ENCODE measurements at regions not wholly inside any gene's neighbourhood (a gene's known extent, or its start where the extent isn't known, plus 50 kb on each side); places are given as distances from the start of the nearest gene placed in this dataset.

GRCh38 chr2:103960951-103961350 is 893.0 kb upstream of the POU3F3 start:
- H3K27ac ChIP-seq (ENCODE audit: low read length) = no peak overlapping the region
- no peak overlapping the region for H3K4me2 ChIP-seq (ENCODE audit: insufficient read depth, low read length)
- H4K20me1 ChIP-seq (ENCODE audit: insufficient read depth, low read length) = no peaks in the 10 kb centered on the region
- H3K9me3 ChIP-seq (ENCODE audit: insufficient read depth, low read length, severe bottlenecking) = no peaks in the 10 kb centered on the region
- no peak for ATAC-seq (ENCODE audit: insufficient read depth, low read depth)
- no peak for TF ChIP-seq EZH2 (IDR thresholded peaks at IDR 0.05; ENCODE audit: borderline replicate concordance, low read depth, low read length, severe bottlenecking)
- TF ChIP-seq CTCF (IDR thresholded peaks at IDR 0.05; ENCODE audit: borderline replicate concordance, extremely low read depth, low read length, poor library complexity, severe bottlenecking) = no peak
- no peak for DNase-seq
- no peak overlapping the region for H3K9ac ChIP-seq (ENCODE audit: low read depth, low read length)
- no peak overlapping the region for H2AFZ ChIP-seq (ENCODE audit: low read depth, low read length)
- no peaks in the 10 kb centered on the region for H3K4me1 ChIP-seq (ENCODE audit: insufficient read depth, low read length)
- H3K36me3 ChIP-seq (ENCODE audit: insufficient read depth, low read length) = no peaks in the 10 kb centered on the region
- no peaks in the 10 kb centered on the region for H3K27me3 ChIP-seq (ENCODE audit: insufficient read depth, low read length, poor library complexity)
- H3K79me2 ChIP-seq (ENCODE audit: insufficient read depth, low read length) = no peaks in the 10 kb centered on the region
- H3K4me3 ChIP-seq (ENCODE audit: low read depth in 1 of 2, low read length in 2 of 2) = no peak overlapping the region

GRCh38 chr2:103961862-103962261 is 892.1 kb upstream of the POU3F3 start:
- no peak for TF ChIP-seq CTCF (IDR thresholded peaks at IDR 0.05; ENCODE audit: borderline replicate concordance, extremely low read depth, low read length, poor library complexity, severe bottlenecking)
- no peak for TF ChIP-seq EZH2 (IDR thresholded peaks at IDR 0.05; ENCODE audit: borderline replicate concordance, low read depth, low read length, severe bottlenecking)
- no peaks in the 10 kb centered on the region for H3K27me3 ChIP-seq (ENCODE audit: insufficient read depth, low read length, poor library complexity)
- H3K4me3 ChIP-seq (ENCODE audit: low read depth in 1 of 2, low read length in 2 of 2) = no peak overlapping the region
- H2AFZ ChIP-seq (ENCODE audit: low read depth, low read length) = no peak overlapping the region
- H3K4me1 ChIP-seq (ENCODE audit: insufficient read depth, low read length) = no peaks in the 10 kb centered on the region
- ATAC-seq (ENCODE audit: insufficient read depth, low read depth) (no peak), DNase-seq (no peak)
- H4K20me1 ChIP-seq (ENCODE audit: insufficient read depth, low read length) = no peaks in the 10 kb centered on the region
- H3K79me2 ChIP-seq (ENCODE audit: insufficient read depth, low read length) = no peaks in the 10 kb centered on the region
- no peak overlapping the region for H3K27ac ChIP-seq (ENCODE audit: low read length)
- no peaks in the 10 kb centered on the region for H3K9me3 ChIP-seq (ENCODE audit: insufficient read depth, low read length, severe bottlenecking)
- H3K9ac ChIP-seq (ENCODE audit: low read depth, low read length) = no peak overlapping the region
- H3K36me3 ChIP-seq (ENCODE audit: insufficient read depth, low read length) = no peaks in the 10 kb centered on the region
- H3K4me2 ChIP-seq (ENCODE audit: insufficient read depth, low read length) = no peak overlapping the region

GRCh38 chr2:103962670-103963069 is 891.2 kb upstream of the POU3F3 start:
- no peak for ATAC-seq (ENCODE audit: insufficient read depth, low read depth)
- no peaks in the 10 kb centered on the region for H4K20me1 ChIP-seq (ENCODE audit: insufficient read depth, low read length)
- no peak overlapping the region for H2AFZ ChIP-seq (ENCODE audit: low read depth, low read length)
- no peak overlapping the region for H3K27ac ChIP-seq (ENCODE audit: low read length)
- H3K9me3 ChIP-seq (ENCODE audit: insufficient read depth, low read length, severe bottlenecking) = no peaks in the 10 kb centered on the region
- TF ChIP-seq CTCF (IDR thresholded peaks at IDR 0.05; ENCODE audit: borderline replicate concordance, extremely low read depth, low read length, poor library complexity, severe bottlenecking) (no peak), EZH2 (IDR thresholded peaks at IDR 0.05; ENCODE audit: borderline replicate concordance, low read depth, low read length, severe bottlenecking) (no peak)
- no peaks in the 10 kb centered on the region for H3K27me3 ChIP-seq (ENCODE audit: insufficient read depth, low read length, poor library complexity)
- no peak overlapping the region for H3K9ac ChIP-seq (ENCODE audit: low read depth, low read length)
- H3K79me2 ChIP-seq (ENCODE audit: insufficient read depth, low read length) = no peaks in the 10 kb centered on the region
- no peaks in the 10 kb centered on the region for H3K36me3 ChIP-seq (ENCODE audit: insufficient read depth, low read length)
- no peak overlapping the region for H3K4me2 ChIP-seq (ENCODE audit: insufficient read depth, low read length)
- H3K4me3 ChIP-seq (ENCODE audit: low read depth in 1 of 2, low read length in 2 of 2) = no peak overlapping the region
- no peak for DNase-seq
- H3K4me1 ChIP-seq (ENCODE audit: insufficient read depth, low read length) = no peaks in the 10 kb centered on the region

- Histone ChIP-seq H3K4me3 (ENCODE audit: low read depth in 1 of 2, low read length in 2 of 2) (no peak overlapping the region), H3K27me3 (ENCODE audit: insufficient read depth, low read length, poor library complexity) (no peaks in the 10 kb centered on the region), H2AFZ (ENCODE audit: low read depth, low read length) (no peak overlapping the region), H3K9me3 (ENCODE audit: insufficient read depth, low read length, severe bottlenecking) (no peaks in the 10 kb centered on the region), H3K9ac (ENCODE audit: low read depth, low read length) (no peak overlapping the region), H3K4me1 (ENCODE audit: insufficient read depth, low read length) (no peaks in the 10 kb centered on the region), H3K36me3 (ENCODE audit: insufficient read depth, low read length) (no peaks in the 10 kb centered on the region), H4K20me1 (ENCODE audit: insufficient read depth, low read length) (no peaks in the 10 kb centered on the region), H3K4me2 (ENCODE audit: insufficient read depth, low read length) (no peak overlapping the region), H3K27ac (ENCODE audit: low read length) (no peak overlapping the region), H3K79me2 (ENCODE audit: insufficient read depth, low read length) (no peaks in the 10 kb centered on the region)
- ATAC-seq (ENCODE audit: insufficient read depth, low read depth) = no peak
- TF ChIP-seq CTCF (IDR thresholded peaks at IDR 0.05; ENCODE audit: borderline replicate concordance, extremely low read depth, low read length, poor library complexity, severe bottlenecking) (no peak), EZH2 (IDR thresholded peaks at IDR 0.05; ENCODE audit: borderline replicate concordance, low read depth, low read length, severe bottlenecking) (no peak)
- DNase-seq = no peak
Measured at GRCh38 chr2:103963146-103963725, 890.7 kb upstream of the POU3F3 start.
